Caki2 (cell line): ENCODE measurements at regions not wholly inside any gene's neighbourhood (a gene's known extent, or its start where the extent isn't known, plus 50 kb on each side); places are given as distances from the start of the nearest gene placed in this dataset.
"Not testable (repeated sequence)": the region's sequence is repeated elsewhere in the genome, so short reads cannot be mapped to it uniquely, and the experiment has no call there.

ENCODE experiments used
- DNase-seq: peaks from one replicate; pipeline ENCODE4 v3.0.0-alpha.2; 2015; ENCODE audit warnings: low read depth
- in situ Hi-C: cut with HindIII; loops from 2 replicates; pipeline ENCODE4 v1.10.0; 2016; ENCODE audit warnings: low sequenced_read_pairs, low pct_unique_long_range_greater_than_20kb, mixed read lengths

DNA sequence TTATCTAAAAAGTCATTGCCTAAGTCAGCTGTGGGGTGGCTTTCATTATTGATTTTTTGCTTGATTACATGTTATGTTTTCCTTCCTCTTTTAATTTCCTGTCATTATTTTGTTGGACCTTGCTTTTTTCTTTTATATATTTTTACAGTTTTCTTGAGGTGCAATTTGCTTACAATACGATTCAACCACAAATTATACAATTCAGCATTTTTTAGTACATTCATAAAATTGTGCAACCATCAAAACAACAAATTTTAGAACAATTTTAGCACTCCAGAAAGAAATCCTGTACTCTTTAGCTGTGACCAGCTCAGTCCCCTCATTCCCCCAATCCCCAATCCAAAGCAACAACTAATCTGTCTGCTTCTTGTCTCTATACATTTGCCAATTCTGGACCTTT, 608.9 kb downstream of the C6orf118 start:
- DNase-seq, result no peak

GRCh38 chr6:164695896-164696295, 613.5 kb downstream of the C6orf118 start:
- in situ Hi-C loops, result no loop called here

More for the DNA sequence above, 608.9 kb downstream of the C6orf118 start:
- in situ Hi-C loops, result no loop called here

GRCh38 chr6:164694386-164694785, 615.0 kb downstream of the C6orf118 start:
- DNase-seq, result no peak
- in situ Hi-C loops, result no loop called here

More at GRCh38 chr6:164695896-164696295, 613.5 kb downstream of the C6orf118 start:
- no peak for DNase-seq

DNA sequence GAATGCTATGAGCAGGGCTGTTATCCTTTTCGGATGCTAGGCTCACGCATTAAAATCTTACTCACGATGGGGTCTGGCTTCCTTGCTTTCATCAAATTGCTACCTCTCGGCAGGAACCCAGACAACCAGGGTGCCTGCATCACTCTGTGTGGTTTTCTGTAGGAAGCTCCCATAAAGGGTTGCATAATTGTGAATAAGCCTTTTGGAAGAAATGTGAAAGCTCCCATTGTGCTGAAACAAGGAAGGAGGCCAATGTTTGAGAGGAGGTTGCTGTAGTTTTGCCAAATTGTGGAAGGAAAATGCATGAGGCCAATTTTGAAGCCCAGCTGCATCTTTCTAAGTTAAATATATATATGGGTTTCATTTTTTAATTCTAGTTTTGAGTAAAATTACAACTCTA, 615.5 kb downstream of the C6orf118 start:
- no peak for DNase-seq
- in situ Hi-C loops, result no loop called here

DNA sequence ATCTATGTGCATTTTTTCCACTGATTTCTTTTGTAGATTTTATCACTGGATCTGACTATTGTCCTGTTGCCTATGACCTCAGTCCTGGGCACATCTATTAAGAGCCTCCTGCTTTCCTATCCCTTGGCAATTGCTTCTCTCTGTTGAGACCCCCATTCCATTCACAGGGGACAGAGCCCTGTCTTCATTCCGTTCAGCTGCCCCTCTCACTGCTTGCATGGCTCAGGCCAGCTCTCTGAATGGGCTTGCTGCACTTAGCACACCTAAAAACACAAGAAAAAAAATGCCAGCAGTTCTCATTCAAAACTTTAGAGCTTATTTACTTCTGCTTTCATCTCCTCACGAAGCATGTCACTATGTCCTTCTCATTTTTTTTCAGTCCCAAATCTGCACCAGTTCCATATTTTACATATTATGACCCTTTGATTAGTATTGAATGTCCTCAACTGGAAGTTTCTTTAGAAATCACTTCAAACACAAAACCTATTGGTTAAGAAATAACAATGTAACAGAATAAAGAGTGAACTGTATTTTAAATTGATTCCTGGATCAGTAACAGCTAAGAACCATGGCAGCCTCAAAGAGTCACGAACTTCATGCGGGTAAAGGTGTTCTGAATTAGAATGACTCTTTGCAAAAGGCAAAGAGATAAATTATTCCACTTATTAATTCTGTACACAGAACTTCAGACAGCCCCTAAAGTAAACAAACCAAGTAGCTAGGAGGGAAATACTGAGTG, 616.5 kb downstream of the C6orf118 start:
- in situ Hi-C loops, result no loop called here
- no peak for DNase-seq

- no peak for DNase-seq
- in situ Hi-C loops, result no loop called here
Observed at GRCh38 chr6:164690702-164691500, 618.5 kb downstream of the C6orf118 start.

- in situ Hi-C loops, result no loop called here
- no peak for DNase-seq
Observed at GRCh38 chr6:164690241-164690640, 619.2 kb downstream of the C6orf118 start.

- in situ Hi-C loops, result no loop called here
- DNase-seq, result no peak
Observed at GRCh38 chr6:164665328-164665727, 644.1 kb downstream of the C6orf118 start.

- in situ Hi-C loops, result no loop called here
- no peak for DNase-seq
Observed at GRCh38 chr6:164663634-164664033, 645.8 kb downstream of the C6orf118 start.

- DNase-seq, result no peak
- in situ Hi-C loops, result no loop called here
Observed at GRCh38 chr6:164661716-164662115, 647.7 kb downstream of the C6orf118 start.

DNA sequence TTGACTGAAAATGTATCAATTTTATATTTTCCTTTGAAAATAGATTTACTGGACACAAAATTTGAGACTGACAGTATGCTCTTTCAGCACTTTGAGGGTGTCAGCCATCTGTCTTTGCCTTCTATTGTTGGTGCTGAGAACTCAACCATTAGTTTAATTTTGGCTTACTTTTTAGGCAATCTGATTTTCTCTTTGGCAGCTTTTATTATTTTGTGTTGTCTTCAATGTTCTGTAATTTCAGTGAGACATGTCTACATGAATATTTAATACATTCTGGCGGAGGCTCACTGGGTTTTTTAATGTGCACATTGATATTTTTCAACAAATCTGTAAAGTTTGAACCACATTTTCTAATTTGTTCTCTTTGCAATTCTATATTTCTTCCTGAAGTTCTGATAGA, 648.6 kb downstream of the C6orf118 start:
- in situ Hi-C loops, result no loop called here
- no peak for DNase-seq

- in situ Hi-C loops, result no loop called here
- DNase-seq, result no peak
Observed at GRCh38 chr6:164640956-164641355, 668.4 kb downstream of the C6orf118 start.

DNA sequence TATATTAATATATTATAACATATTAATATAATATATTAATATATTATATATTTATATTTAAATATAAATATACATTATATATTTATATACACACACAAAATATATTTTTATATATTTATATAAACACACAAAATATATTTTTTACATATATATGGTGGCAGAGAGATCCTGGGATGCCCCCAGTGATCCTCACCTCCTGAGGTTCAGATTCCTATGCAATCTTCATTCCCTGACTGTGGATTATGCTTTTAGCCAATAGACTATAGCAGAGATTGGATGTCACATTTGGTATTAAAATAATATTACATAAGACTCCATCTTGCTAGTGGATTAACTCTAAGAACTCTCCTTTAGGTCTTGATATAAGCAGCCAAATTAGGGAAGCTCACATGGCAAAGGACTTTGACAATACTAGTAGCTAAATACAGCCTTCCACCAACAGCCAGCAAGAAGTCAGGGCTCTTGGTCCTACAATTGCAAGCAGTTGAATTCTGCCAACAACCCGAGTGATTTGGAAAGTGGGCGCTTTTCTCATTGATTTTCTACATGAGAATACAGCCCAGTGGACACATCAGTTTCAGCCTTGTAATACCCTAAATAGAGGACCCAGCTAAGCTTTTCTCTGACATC, 681.0 kb downstream of the C6orf118 start:
- no peak for DNase-seq
- in situ Hi-C loops, result no loop called here

- no peak for DNase-seq
- in situ Hi-C loops, result no loop called here
Observed at GRCh38 chr6:164616917-164617524, 692.4 kb downstream of the C6orf118 start.

DNA sequence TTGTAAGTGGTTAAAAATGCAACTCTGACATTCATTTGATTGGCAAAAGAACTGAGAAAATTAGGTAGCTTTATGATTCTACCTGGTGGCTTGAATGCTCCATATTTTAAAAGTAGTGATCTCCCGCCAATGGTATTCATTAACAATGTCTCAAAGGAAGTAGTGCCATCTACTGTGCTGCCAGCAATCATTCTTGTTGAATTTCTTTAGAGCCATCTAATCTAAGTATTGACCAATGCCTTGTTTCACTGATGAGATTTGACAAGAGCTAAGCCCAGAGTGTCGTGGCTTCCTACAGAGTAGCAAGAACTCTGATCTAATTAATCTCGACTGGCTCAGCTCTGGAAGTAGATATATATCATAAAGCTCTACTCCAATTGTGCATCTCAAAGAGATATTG, 696.7 kb downstream of the C6orf118 start:
- no peak for DNase-seq
- in situ Hi-C loops, result no loop called here

DNA sequence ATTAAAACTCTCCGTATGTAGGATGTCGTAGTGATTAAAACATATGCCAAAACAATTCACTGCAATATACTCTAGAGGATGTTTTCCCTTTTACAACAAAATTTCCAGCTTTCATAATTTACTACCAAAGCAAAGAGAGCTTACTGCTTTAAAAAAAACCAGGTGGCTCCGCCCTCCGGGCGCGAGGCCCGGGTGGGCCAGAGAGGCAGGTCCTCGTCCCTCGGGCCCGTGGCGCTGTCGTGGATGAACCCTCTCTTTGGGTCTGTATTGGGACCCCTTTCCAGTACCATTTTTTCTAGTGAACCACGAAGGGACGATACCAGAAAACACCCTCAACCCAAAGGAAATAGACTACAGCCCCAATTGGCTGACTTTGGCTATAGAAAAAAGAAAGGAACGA, 698.5 kb downstream of the C6orf118 start:
- DNase-seq, in situ Hi-C loops: not testable (repeated sequence)

DNA sequence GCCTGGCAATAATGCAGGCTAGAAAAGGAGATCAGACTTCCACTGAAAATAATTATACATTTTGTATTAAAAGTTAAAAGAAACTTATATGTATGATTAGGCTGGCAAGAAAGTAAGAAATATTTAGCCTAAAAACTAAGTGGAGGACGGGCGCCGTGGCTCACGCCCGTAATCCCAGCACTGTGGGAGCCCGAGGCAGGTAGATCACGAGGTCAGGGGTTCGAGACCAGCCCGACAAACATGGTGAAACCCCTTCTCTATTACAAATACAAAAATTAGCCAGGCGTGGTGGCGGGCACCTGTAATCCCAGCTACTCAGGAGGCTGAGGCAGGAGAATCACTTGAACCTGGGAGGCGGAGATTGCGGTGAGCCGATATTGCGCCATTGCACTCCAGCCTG, 707.0 kb downstream of the C6orf118 start:
- in situ Hi-C loops, DNase-seq: not testable (repeated sequence)

GRCh38 chr6:164581563-164581962, 727.8 kb downstream of the C6orf118 start:
- DNase-seq, result no peak
- in situ Hi-C loops, result no loop called here

DNA sequence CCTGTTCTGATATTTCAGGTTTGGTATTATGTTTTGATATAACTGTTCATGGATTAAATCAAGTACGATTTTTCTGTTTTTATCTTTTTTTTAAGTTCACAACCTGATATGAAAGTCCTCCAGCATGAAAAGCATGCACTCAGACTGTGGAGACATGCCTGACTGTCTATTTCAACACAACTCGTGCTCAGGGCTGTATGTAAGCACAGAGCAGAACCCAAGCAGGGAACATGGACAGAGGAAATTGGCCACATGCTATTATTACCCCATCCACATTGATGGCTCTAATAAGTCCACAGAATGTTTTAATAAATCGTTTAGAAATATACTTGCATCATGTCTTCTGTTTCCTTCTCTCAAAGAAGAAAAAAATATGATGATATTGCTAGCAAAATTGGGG, 730.4 kb downstream of the C6orf118 start:
- in situ Hi-C loops, result no loop called here
- no peak for DNase-seq
